ENCODE measurements at regions not wholly inside any gene's neighbourhood (a gene's known extent, or its start where the extent isn't known, plus 50 kb on each side); places are given as distances from the start of the nearest gene placed in this dataset.

DNA sequence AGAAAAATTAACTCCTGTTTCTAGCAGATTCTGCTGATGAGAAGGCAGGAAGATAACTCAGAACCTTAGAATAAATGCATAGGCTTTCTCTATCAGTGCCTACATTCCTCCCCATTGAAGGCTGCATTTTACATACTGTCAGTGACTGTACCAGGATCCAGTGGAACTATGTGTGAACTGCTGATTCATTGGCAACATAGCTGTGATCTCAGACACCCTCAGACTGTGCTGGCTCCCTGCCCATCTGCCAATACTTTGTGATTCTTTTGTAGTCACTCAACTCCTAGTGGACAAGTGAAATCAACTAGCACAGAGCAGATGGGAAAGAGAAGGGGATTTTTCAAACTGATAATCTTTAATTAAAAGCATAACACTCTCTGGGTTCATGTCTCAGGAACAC lies 375.8 kb downstream of the MDFIC start:
- Histone ChIP-seq H3F3A (ENCODE audit: control insufficient read depth, insufficient read depth) (no peaks in the 10 kb centered on the region), H3K79me2 (ENCODE audit: control insufficient read depth, low read length) (no peaks in the 10 kb centered on the region), H3K9me3 (ENCODE audit: control insufficient read depth, insufficient read depth, low read length) (no peaks in the 10 kb centered on the region), H4K20me1 (ENCODE audit: control insufficient read depth, insufficient read depth, low read depth, low read length) (no peaks in the 10 kb centered on the region), H3K27ac (ENCODE audit: low read depth, low read length) (no peak overlapping the region), H3K36me3 (ENCODE audit: control insufficient read depth, low read length) (no peaks in the 10 kb centered on the region), H3K4me2 (ENCODE audit: low read length) (no peak overlapping the region), H3K4me3 (ENCODE audit: low read length) (no peak overlapping the region), H3K4me1 (ENCODE audit: control insufficient read depth, low read length) (no peaks in the 10 kb centered on the region), H3K9me2 (replicated peaks; ENCODE audit: control insufficient read depth, low read length) (no peaks in the 10 kb centered on the region), H3K27me3 (ENCODE audit: control insufficient read depth, low read length) (0 out of 2 replicates have a peak, but pooled peaks cover 3% of the 10 kb centered on the region)
- no peak for TF ChIP-seq EZH2phosphoT487 (IDR thresholded peaks at IDR 0.05; ENCODE audit: borderline replicate concordance, low read length)
- TF ChIP-seq, protein P1, sequence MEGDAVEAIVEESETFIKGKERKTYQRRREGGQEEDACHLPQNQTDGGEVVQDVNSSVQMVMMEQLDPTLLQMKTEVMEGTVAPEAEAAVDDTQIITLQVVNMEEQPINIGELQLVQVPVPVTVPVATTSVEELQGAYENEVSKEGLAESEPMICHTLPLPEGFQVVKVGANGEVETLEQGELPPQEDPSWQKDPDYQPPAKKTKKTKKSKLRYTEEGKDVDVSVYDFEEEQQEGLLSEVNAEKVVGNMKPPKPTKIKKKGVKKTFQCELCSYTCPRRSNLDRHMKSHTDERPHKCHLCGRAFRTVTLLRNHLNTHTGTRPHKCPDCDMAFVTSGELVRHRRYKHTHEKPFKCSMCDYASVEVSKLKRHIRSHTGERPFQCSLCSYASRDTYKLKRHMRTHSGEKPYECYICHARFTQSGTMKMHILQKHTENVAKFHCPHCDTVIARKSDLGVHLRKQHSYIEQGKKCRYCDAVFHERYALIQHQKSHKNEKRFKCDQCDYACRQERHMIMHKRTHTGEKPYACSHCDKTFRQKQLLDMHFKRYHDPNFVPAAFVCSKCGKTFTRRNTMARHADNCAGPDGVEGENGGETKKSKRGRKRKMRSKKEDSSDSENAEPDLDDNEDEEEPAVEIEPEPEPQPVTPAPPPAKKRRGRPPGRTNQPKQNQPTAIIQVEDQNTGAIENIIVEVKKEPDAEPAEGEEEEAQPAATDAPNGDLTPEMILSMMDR (IDR thresholded peaks at IDR 0.05; ENCODE audit: low read depth, low read length, poor library complexity, severe bottlenecking), result no peak

DNA sequence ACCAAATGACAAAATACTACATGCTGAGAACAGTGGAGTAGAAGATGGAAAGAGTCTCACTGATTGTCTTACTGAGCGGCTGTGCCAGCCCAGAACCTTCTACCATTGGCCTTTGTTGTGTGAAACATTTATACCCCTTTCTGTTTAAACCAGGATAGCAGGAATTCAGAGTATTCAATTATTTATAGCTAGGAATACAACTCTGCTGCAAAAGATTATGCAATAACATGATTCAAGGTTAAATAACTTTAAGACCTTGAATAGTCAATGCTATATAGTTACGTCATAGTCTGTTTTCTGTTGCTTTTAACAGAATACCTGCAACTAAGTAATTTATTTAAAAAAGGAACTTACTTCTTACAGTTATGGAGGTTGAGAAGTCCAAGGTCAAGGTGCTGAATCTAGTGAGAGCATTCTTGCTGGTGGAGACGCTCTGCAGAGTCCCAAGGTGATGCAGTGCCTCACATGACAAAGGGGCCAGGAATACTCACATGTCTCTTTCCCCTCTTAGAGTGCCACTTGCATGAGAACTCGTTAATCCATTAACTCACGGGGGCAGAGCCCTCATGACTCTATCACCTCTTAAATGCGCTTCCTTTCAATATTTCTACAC lies 371.8 kb downstream of the MDFIC start:
- H3K4me3 ChIP-seq (ENCODE audit: low read length), result no peak overlapping the region
- H3K9me2 ChIP-seq (replicated peaks; ENCODE audit: control insufficient read depth, low read length), result no peaks in the 10 kb centered on the region
- no peak overlapping the region for H3K4me2 ChIP-seq (ENCODE audit: low read length)
- TF ChIP-seq, protein P1 (IDR thresholded peaks at IDR 0.05; ENCODE audit: low read depth, low read length, poor library complexity, severe bottlenecking), result no peak
- no peaks in the 10 kb centered on the region for H3K4me1 ChIP-seq (ENCODE audit: control insufficient read depth, low read length)
- H3K27ac ChIP-seq (ENCODE audit: low read depth, low read length), result no peak overlapping the region
- H3K36me3 ChIP-seq (ENCODE audit: control insufficient read depth, low read length), result no peaks in the 10 kb centered on the region
- H3K27me3 ChIP-seq (ENCODE audit: control insufficient read depth, low read length), result no peaks in the 10 kb centered on the region
- no peaks in the 10 kb centered on the region for H4K20me1 ChIP-seq (ENCODE audit: control insufficient read depth, insufficient read depth, low read depth, low read length)
- H3K79me2 ChIP-seq (ENCODE audit: control insufficient read depth, low read length), result no peaks in the 10 kb centered on the region
- no peaks in the 10 kb centered on the region for H3K9me3 ChIP-seq (ENCODE audit: control insufficient read depth, insufficient read depth, low read length)
- H3F3A ChIP-seq (ENCODE audit: control insufficient read depth, insufficient read depth), result no peaks in the 10 kb centered on the region

DNA sequence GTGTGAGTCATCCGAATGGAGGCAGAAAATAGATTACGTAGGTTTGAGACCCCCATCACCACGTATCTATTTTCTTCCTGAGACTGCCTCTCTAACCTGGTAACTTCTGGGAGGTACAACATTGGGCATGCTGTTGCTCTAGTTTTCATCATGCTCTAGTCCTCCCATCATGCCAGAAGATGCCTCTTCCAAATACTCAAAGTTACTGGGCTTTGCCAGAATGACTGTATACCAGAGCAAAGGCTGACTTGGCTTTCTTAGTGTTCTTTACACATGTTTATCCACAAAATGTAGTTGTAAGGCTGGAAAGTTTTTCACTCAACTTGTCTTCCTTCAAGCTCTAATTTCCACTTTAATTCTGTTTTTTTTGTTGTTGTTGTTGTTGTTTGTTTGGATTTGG lies 370.5 kb downstream of the MDFIC start:
- no peak overlapping the region for H3K4me3 ChIP-seq (ENCODE audit: low read length)
- no peaks in the 10 kb centered on the region for H4K20me1 ChIP-seq (ENCODE audit: control insufficient read depth, insufficient read depth, low read depth, low read length)
- no peak overlapping the region for H3K27ac ChIP-seq (ENCODE audit: low read depth, low read length)
- no peak overlapping the region for H3K4me2 ChIP-seq (ENCODE audit: low read length)
- H3K4me1 ChIP-seq (ENCODE audit: control insufficient read depth, low read length), result no peaks in the 10 kb centered on the region
- H3F3A ChIP-seq (ENCODE audit: control insufficient read depth, insufficient read depth), result no peaks in the 10 kb centered on the region
- no peaks in the 10 kb centered on the region for H3K27me3 ChIP-seq (ENCODE audit: control insufficient read depth, low read length)
- no peaks in the 10 kb centered on the region for H3K36me3 ChIP-seq (ENCODE audit: control insufficient read depth, low read length)
- no peaks in the 10 kb centered on the region for H3K79me2 ChIP-seq (ENCODE audit: control insufficient read depth, low read length)
- no peaks in the 10 kb centered on the region for H3K9me3 ChIP-seq (ENCODE audit: control insufficient read depth, insufficient read depth, low read length)
- no peaks in the 10 kb centered on the region for H3K9me2 ChIP-seq (replicated peaks; ENCODE audit: control insufficient read depth, low read length)
- TF ChIP-seq, protein P1 (IDR thresholded peaks at IDR 0.05; ENCODE audit: low read depth, low read length, poor library complexity, severe bottlenecking), result no peak
- no peak for TF ChIP-seq EZH2phosphoT487 (IDR thresholded peaks at IDR 0.05; ENCODE audit: borderline replicate concordance, low read length)
